DMS 273 (cell line): ENCODE measurements at regions not wholly inside any gene's neighbourhood (a gene's known extent, or its start where the extent isn't known, plus 50 kb on each side); places are given as distances from the start of the nearest gene placed in this dataset.

ENCODE experiments used
- DNase-seq: peaks from one replicate; lab custom pipeline; 2025; ENCODE audit not compliant: unreplicated experiment; lab: John Stamatoyannopoulos, UW

GRCh38 chr10:108902619-108903285, 1020.6 kb downstream of the XPNPEP1 start:
- DNase-seq = no peak

GRCh38 chr10:108901781-108902618, 1021.3 kb downstream of the XPNPEP1 start:
- DNase-seq = no peak

- no peak for DNase-seq
Measured at GRCh38 chr10:108899670-108900069, 1023.6 kb downstream of the XPNPEP1 start.

GRCh38 chr10:108894402-108895301, 1028.7 kb downstream of the XPNPEP1 start:
- DNase-seq = no peak

- no peak for DNase-seq
Measured at GRCh38 chr10:108877095-108877561, 1046.2 kb downstream of the XPNPEP1 start.

- no peak for DNase-seq
Measured at GRCh38 chr10:108872854-108873253, 1050.5 kb downstream of the XPNPEP1 start.

GRCh38 chr10:108868881-108869280, 1054.4 kb downstream of the XPNPEP1 start:
- DNase-seq = no peak

GRCh38 chr10:108862676-108863350, 1060.5 kb downstream of the XPNPEP1 start:
- DNase-seq = no peak

GRCh38 chr10:108861181-108861754, 1062.0 kb downstream of the XPNPEP1 start:
- DNase-seq = no peak

- no peak for DNase-seq
Measured at GRCh38 chr10:108852211-108852610, 1071.1 kb downstream of the XPNPEP1 start.

- no peak for DNase-seq
Measured at GRCh38 chr10:108850138-108850854, 1073.0 kb downstream of the XPNPEP1 start.

GRCh38 chr10:108849688-108850087, 1073.6 kb downstream of the XPNPEP1 start:
- no peak for DNase-seq

- DNase-seq = no peak
Measured at GRCh38 chr10:108849186-108849585, 1074.1 kb downstream of the XPNPEP1 start.

GRCh38 chr10:108848046-108848445, 1075.3 kb downstream of the XPNPEP1 start:
- DNase-seq = no peak

GRCh38 chr10:108840944-108841343, 1082.4 kb downstream of the XPNPEP1 start:
- DNase-seq = no peak

- no peak for DNase-seq
Measured at GRCh38 chr10:108836362-108836761, 1086.9 kb downstream of the XPNPEP1 start.

- no peak for DNase-seq
Measured at GRCh38 chr10:108822026-108822425, 1101.3 kb downstream of the XPNPEP1 start.

GRCh38 chr10:108819302-108819701, 1104.0 kb downstream of the XPNPEP1 start:
- no peak for DNase-seq

- DNase-seq = no peak
Measured at GRCh38 chr10:108817584-108817983, 1105.7 kb downstream of the XPNPEP1 start.

GRCh38 chr10:108817135-108817534, 1106.2 kb downstream of the XPNPEP1 start:
- no peak for DNase-seq
